DOHH2 (cell line): ENCODE measurements at regions not wholly inside any gene's neighbourhood (a gene's known extent, or its start where the extent isn't known, plus 50 kb on each side); places are given as distances from the start of the nearest gene placed in this dataset.

Source experiments
- H3F3A ChIP-seq: fragments of 200-600 bp; sonication (generic), shearing (Covaris generic); 2 replicates; pipeline ENCODE4 v1.6.0; 2016; ENCODE audit warnings: antibody characterized with exemption, mild to moderate bottlenecking; ENCODE audit not compliant: control insufficient read depth, insufficient read depth
- H3K27ac ChIP-seq: fragments of 200-600 bp; sonication (generic); 2 replicates; pipeline ENCODE4 v1.5.1; 2014; ENCODE audit warnings: low read depth, mild to moderate bottlenecking, low read length, moderate library complexity
- H3K27me3 ChIP-seq: fragments of 200-600 bp; sonication (generic); 2 replicates; pipeline ENCODE4 v1.6.1; 2014; ENCODE audit warnings: mild to moderate bottlenecking, low read length, mixed read lengths; ENCODE audit not compliant: control insufficient read depth
- H3K36me3 ChIP-seq: fragments of 200-600 bp; sonication (generic); 2 replicates; pipeline ENCODE4 v1.6.1; 2014; ENCODE audit warnings: mild to moderate bottlenecking, low read length, moderate library complexity, mixed read lengths; ENCODE audit not compliant: control insufficient read depth
- H3K4me1 ChIP-seq: fragments of 200-600 bp; sonication (generic); 2 replicates; pipeline ENCODE4 v1.6.1; 2014; ENCODE audit warnings: mild to moderate bottlenecking, low read length, mixed read lengths; ENCODE audit not compliant: control insufficient read depth
- H3K4me2 ChIP-seq: fragments of 200-600 bp; sonication (generic); 2 replicates; pipeline ENCODE4 v1.6.0; 2014; ENCODE audit warnings: mild to moderate bottlenecking, low read length, moderate library complexity
- H3K4me3 ChIP-seq: fragments of 200-600 bp; sonication (generic); 2 replicates; pipeline ENCODE4 v1.5.1; 2014; ENCODE audit warnings: mild to moderate bottlenecking, low read length, mixed read lengths
- H3K79me2 ChIP-seq: fragments of 200-600 bp; sonication (generic); 2 replicates; pipeline ENCODE4 v1.6.1; 2014; ENCODE audit warnings: mild to moderate bottlenecking, low read length, mixed read lengths; ENCODE audit not compliant: control insufficient read depth
- H3K9me2 ChIP-seq: fragments of 200-600 bp; sonication (generic); replicated peaks from 2 replicates; pipeline ENCODE4 v1.6.1; 2014; ENCODE audit warnings: mild to moderate bottlenecking, low read length, mixed read lengths; ENCODE audit not compliant: control insufficient read depth
- H3K9me3 ChIP-seq: fragments of 200-600 bp; sonication (generic); 2 replicates; pipeline ENCODE4 v1.6.1; 2014; ENCODE audit warnings: antibody characterized with exemption, low read length, mixed read lengths; ENCODE audit not compliant: control insufficient read depth, insufficient read depth
- H4K20me1 ChIP-seq: fragments of 200-600 bp; sonication (generic); 2 replicates; pipeline ENCODE4 v1.6.0; 2014; ENCODE audit warnings: low read depth, mild to moderate bottlenecking, antibody characterized with exemption, low read length, moderate library complexity; ENCODE audit not compliant: control insufficient read depth, insufficient read depth
- CTCF ChIP-seq: fragments of 200-600 bp; sonication (generic); IDR thresholded peaks from one replicate; pipeline ENCODE4 v1.5.1; 2014; ENCODE audit warnings: antibody characterized with exemption, mild to moderate bottlenecking, low read depth, low read length; ENCODE audit not compliant: poor library complexity, severe bottlenecking
- EZH2phosphoT487 ChIP-seq: fragments of 200-600 bp; sonication (generic); IDR thresholded peaks from 2 replicates; pipeline ENCODE4 v1.6.1; 2017; ENCODE audit warnings: borderline replicate concordance, mild to moderate bottlenecking, antibody characterized with exemption, low read length, moderate library complexity, mixed read lengths

GRCh38 chr3:127403795-127404194, 115.9 kb upstream of the PRR20G start:
- no peaks in the 10 kb centered on the region for H3K79me2 ChIP-seq
- no peaks in the 10 kb centered on the region for H3K4me1 ChIP-seq
- H3K27ac ChIP-seq = no peak overlapping the region
- H4K20me1 ChIP-seq = no peaks in the 10 kb centered on the region
- H3K4me3 ChIP-seq = no peak overlapping the region
- no peaks in the 10 kb centered on the region for H3F3A ChIP-seq
- TF ChIP-seq CTCF = no peak
- no peaks in the 10 kb centered on the region for H3K27me3 ChIP-seq
- H3K9me2 ChIP-seq = no peaks in the 10 kb centered on the region
- no peaks in the 10 kb centered on the region for H3K9me3 ChIP-seq
- no peaks in the 10 kb centered on the region for H3K36me3 ChIP-seq
- no peak overlapping the region for H3K4me2 ChIP-seq

- Histone ChIP-seq H3K9me3 (no peaks in the 10 kb centered on the region), H3K4me1 (no peaks in the 10 kb centered on the region), H3K4me2 (no peak overlapping the region), H3K27ac (no peak overlapping the region), H3K27me3 (no peaks in the 10 kb centered on the region), H3K79me2 (no peaks in the 10 kb centered on the region), H3K36me3 (no peaks in the 10 kb centered on the region), H3K4me3 (no peak overlapping the region), H4K20me1 (no peaks in the 10 kb centered on the region), H3F3A (no peaks in the 10 kb centered on the region), H3K9me2 (no peaks in the 10 kb centered on the region)
- TF ChIP-seq CTCF = no peak
- no peak for TF ChIP-seq EZH2phosphoT487
Measured at GRCh38 chr3:127399154-127399553, 111.3 kb upstream of the PRR20G start.

DNA sequence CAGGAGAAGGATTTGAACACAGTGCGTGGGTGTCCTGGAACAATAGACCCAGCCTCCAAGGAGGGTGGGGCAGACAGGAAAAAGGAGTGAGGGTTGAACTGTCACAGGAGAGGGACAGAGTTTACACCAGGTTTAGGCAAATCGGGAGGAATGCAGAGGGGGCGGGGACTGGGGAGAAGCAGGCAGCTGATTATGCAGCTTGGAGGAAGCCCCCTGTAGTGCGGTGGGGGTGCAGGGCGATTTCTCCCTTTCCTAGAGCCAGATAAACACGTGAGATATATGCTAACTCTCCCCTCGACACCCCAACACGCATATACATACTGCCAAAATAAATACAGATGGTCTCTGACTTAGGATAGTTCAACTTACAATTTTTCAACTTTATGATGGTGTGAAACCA, 108.6 kb upstream of the PRR20G start:
- H3K9me3 ChIP-seq = no peaks in the 10 kb centered on the region

More for the DNA sequence above, 108.6 kb upstream of the PRR20G start:
- no peaks in the 10 kb centered on the region for H3F3A ChIP-seq
- H3K27me3 ChIP-seq = no peaks in the 10 kb centered on the region
- no peak for TF ChIP-seq CTCF
- no peak for TF ChIP-seq EZH2phosphoT487
- H3K4me1 ChIP-seq = no peaks in the 10 kb centered on the region
- H3K9me2 ChIP-seq = no peaks in the 10 kb centered on the region
- H3K36me3 ChIP-seq = no peaks in the 10 kb centered on the region
- H3K79me2 ChIP-seq = no peaks in the 10 kb centered on the region
- no peaks in the 10 kb centered on the region for H4K20me1 ChIP-seq
- no peak overlapping the region for H3K27ac ChIP-seq
- H3K4me2 ChIP-seq = no peak overlapping the region
- no peak overlapping the region for H3K4me3 ChIP-seq
